ENCODE measurements at regions not wholly inside any gene's neighbourhood (a gene's known extent, or its start where the extent isn't known, plus 50 kb on each side); places are given as distances from the start of the nearest gene placed in this dataset.
"Not testable (repeated sequence)": the region's sequence is repeated elsewhere in the genome, so short reads cannot be mapped to it uniquely, and the experiment has no call there.

GRCh38 chr12:89225808-89226411 is 126.4 kb downstream of the DUSP6 start:
- no peak for DNase-seq

GRCh38 chr12:89225401-89225800 is 126.9 kb downstream of the DUSP6 start:
- DNase-seq: peak; percentile 65

GRCh38 chr12:89222580-89222979 is 129.7 kb downstream of the DUSP6 start:
- not testable (repeated sequence) for DNase-seq

DNA sequence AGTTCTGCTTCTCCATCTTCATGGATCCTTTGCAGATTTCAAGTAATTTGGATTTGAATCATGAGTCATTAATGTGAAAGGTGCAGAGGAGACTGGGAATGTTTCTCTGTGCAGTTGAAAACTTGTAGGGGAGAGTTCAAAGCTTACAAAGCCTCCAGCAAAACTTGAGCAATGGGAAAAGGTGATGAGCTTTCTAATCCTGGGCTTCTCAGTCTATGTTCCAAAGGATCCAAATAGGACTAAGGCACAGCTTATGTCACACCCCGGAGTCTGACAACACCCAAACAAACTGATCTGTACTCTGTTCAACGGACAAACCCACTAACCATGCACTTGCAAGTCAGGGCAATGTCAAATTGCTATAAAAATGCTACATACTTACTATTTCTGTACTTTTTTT is 134.8 kb downstream of the DUSP6 start:
- no peak for DNase-seq

- no peak for DNase-seq
These were observed 135.9 kb downstream of the DUSP6 start for GRCh38 chr12:89216211-89216952.

- DNase-seq: no peak
These were observed 137.1 kb downstream of the DUSP6 start for GRCh38 chr12:89215196-89215595.

DNA sequence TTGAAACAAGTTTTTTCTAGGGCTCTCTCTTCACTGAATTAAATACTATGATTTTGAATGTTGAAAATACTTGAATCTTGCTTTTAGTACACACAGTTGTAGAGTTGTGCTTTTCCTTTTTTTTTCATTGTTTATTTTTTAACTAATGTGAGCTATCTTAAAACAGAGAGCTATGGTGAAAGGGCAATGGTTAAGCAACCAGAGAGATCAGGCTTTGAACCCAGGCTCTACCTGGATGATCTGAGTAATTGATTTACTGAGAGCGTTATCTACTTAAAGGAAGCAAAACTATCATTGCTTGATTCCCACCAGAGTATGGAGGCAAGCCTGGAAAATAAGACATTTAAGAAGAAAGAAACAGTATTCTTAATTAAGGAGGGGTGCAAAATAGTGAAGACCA is 138.6 kb downstream of the DUSP6 start:
- DNase-seq: no peak

DNA sequence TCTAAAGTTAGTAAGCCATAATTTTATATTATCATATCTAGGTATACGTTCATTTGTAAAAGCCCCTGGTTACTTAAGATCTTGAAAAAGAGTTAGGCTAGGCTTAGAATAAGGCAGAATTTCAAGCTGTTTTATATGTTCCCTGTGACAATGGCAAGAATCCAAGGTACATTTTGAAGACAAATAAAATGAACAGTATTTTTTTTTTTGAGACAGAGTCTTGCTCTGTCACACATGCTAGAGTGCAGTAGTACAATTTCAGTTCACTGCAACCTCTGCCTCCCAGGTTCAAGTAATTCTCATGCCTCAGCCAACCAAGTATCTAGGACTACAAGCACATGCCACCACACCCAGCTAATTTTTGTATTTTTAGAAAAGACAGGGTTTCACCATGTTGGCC is 139.2 kb downstream of the DUSP6 start:
- no peak for DNase-seq

DNA sequence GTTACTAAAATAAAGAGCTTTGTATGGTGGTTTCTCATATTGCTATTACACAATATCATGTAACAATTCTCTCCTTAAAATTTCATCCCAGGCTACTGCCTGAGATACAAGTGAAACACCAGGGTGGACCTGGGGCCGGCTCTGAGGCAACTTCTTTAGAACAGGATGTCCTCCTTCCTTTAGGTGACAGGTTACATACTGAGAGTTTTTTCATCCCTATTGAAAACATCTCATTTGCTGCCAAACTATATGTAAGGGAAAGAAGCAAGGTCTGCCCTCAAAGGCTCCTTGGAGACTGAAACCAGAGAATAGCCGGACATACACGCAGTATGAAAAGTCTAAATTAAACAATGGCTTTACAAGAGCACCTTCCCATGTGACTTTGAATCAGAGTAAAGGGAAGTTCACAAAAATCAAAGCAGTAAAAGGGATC is 139.9 kb downstream of the DUSP6 start:
- no peak for DNase-seq

DNA sequence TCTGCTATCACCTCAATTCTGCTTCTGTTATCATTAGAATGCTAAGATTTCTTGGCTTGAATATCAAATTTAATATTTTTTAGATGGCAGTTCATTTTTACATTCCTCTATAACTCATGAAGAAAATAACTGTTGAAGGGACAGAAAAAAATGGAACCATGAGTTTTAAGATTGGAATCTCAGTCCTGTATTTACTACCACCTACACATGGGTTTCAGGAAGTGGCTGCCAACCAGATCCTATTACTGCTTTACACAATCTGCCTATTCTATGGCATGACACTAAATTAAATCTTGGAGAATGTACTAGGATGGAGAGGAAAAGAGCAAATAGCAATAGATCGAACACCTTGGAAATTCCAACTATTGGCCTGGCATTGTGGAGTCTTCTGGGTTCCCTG is 140.8 kb downstream of the DUSP6 start:
- no peak for DNase-seq

DNA sequence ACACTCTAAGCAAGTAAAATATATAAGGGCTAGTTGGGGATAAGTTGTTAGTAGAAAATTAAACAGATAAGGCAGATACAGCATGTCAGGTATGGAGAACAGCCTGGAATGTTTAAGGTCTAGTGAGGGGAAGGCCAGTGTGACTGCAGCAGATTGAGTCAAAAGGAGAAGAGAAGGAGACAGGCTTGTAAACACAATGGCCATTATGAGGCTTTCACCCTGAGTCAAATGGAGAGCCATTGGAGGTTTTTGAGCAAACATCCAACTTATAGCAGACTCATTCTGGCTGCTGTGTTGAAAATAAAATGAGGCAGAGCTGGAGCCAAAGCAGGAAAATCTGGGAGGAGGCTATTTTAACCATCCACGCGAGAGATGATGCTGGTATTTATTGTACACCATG is 142.0 kb downstream of the DUSP6 start:
- DNase-seq: no peak

- DNase-seq: no peak
These were observed 143.6 kb downstream of the DUSP6 start for GRCh38 chr12:89208661-89209096.

- no peak for DNase-seq
These were observed 145.9 kb downstream of the DUSP6 start for GRCh38 chr12:89206390-89206789.

DNA sequence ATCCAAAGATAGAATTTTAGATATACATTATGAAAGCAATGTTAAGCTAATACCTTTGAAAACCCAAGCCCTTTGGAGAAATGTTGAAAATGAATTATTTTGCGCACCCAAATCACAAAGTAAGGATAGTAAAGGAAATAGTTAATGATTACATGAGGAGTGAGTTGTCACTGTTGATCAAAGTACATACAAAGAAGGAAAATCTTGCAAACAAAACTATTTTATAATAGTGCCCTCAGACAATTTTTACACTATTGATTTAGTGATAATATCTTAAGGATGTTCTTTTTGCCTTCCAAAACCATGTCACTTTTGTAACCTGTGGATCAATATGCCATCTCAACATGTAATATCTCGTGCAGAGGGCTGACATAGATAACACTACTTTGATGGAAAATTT is 146.8 kb downstream of the DUSP6 start:
- no peak for DNase-seq

GRCh38 chr12:89203144-89203543 is 149.2 kb downstream of the DUSP6 start:
- DNase-seq: no peak

DNA sequence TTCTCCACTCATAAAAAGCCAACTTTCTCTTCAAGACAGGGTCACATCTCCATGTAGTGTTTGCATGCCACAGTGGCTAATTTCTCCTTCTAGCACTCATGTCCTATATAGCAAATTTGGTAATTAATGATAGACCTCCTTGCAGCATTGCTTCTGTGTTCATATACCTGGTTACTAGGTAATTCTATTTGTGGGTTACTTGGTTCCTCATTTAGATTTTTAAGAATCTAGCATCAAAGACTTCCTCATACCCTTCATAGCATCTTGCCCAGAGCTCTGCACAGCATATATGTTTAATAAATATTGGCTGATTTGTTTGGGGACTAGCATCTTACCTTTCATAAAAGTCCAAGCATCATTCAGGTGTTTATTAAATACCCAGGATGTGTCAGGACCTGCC is 152.1 kb downstream of the DUSP6 start:
- no peak for DNase-seq

GRCh38 chr12:89195470-89195869 is 156.8 kb downstream of the DUSP6 start:
- no peak for DNase-seq

DNA sequence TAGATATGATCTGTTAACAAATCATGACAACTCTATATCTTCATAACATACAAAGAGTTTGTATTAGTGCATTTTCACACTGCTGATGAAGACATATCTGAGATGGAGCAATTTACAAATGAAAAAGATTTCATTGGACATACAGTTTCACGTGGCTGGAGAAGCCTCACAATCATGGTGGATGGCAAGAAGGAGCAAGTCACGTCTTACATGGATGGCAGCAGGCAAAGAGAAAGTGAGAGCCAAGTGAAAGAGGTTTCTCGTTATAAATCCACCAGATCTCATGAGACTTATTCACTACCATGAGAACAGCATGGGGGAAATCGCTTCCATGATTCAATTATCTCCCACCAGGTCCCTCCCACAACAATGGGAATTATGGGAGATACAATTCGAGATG is 157.6 kb downstream of the DUSP6 start:
- no peak for DNase-seq

GRCh38 chr12:89192429-89192828 is 159.9 kb downstream of the DUSP6 start:
- no peak for DNase-seq

- not testable (repeated sequence) for DNase-seq
These were observed 160.7 kb downstream of the DUSP6 start for GRCh38 chr12:89191597-89191996.

DNA sequence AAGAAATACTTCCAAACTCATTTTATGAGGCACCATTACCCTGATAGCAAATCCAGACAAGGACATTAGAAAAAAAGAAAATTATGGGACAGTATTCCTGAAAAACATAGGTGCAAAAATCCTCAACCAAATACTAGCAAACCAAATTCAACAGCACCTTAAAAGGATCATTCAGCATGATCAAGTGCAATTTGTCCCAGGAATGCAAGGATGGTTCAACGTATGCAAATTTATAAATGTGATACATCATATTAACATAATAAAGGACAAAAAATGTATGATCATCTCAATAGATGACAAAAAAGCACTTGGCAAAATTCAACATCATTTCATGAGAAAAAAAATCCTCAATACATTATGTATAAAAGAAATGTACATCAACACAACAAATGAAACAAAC is 162.9 kb downstream of the DUSP6 start:
- DNase-seq: no peak

- no peak for DNase-seq
These were observed 164.8 kb downstream of the DUSP6 start for GRCh38 chr12:89187507-89187906.

DNA sequence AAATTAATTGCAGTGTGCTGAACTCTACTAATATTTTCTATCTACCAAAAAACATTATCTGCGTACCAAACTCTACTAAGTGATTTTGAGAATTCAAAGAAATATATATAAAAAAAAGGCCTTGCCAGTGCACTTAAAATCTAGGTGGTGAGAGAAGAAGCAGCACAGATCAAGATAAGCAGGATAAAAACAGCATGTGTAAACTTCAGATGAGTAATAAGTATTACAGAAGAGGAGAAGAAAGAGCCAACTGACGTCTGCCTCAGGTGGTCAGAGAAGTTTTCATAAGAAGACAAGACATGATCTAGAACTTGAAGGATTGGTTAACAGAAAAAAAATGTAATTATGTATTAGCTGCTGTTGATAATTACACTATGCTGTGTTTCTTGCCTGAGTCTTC is 166.4 kb downstream of the DUSP6 start:
- no peak for DNase-seq

DNA sequence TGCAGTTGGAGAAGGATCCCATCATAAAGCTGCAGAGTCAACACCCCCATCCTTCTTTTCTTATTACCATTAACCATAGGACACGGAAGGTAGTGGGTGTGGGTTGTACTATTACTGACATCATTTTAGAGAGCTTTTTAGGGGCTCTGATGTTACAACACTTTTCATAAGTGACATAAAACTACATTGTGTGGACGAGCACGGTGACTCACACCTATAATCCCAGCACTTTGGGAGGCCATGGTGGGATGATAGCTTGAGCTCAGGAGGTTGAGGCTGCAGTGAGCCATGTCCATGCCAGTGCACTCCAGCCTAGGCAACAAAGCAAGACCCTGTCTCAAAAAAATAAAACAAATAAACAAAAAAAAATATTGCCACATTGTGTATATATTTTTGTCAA is 167.1 kb downstream of the DUSP6 start:
- no peak for DNase-seq

- DNase-seq: no peak
These were observed 168.3 kb downstream of the DUSP6 start for GRCh38 chr12:89183985-89184435.
